Right lobe of liver (tissue), 6 donors: ENCODE measurements at regions not wholly inside any gene's neighbourhood (a gene's known extent, or its start where the extent isn't known, plus 50 kb on each side); places are given as distances from the start of the nearest gene placed in this dataset.

Experiments used
- ATAC-seq, 4 donors: fragments of 200-7000 bp; cut with Tn5 transposase; one replicate each; pipeline ENCODE4 v1.9.1; 2020; ENCODE audit warnings: mild to moderate bottlenecking in 4 of 4, moderate library complexity in 4 of 4
- DNase-seq, 3 donors: peaks; one replicate each; pipeline ENCODE4 v3.0.0-alpha.2; 2020
- H3K27ac ChIP-seq, 3 donors: fragments of 200-600 bp; one replicate each; pipeline ENCODE4 v1.8.0; 2022
- H3K27me3 ChIP-seq, 2 donors: fragments of 200-600 bp; one replicate each; pipeline ENCODE4 v1.8.0; 2022
- H3K36me3 ChIP-seq, 4 donors: fragments of 200-600 bp; sonication (generic) in 1 of 4; one replicate each; pipeline versions ENCODE4 v1.5.1 to v1.8.0; 2017 to 2022; ENCODE audit warnings: control low read depth in 1 of 4
- H3K4me1 ChIP-seq, 4 donors: fragments of 200-600 bp; sonication (generic) in 1 of 4; one replicate each; pipeline versions ENCODE4 v1.5.1 to v1.8.0; 2017 to 2022; ENCODE audit warnings: control low read depth in 1 of 4
- H3K4me3 ChIP-seq, 3 donors: fragments of 200-600 bp; one replicate each; pipeline ENCODE4 v1.8.0; 2022
- H3K9me3 ChIP-seq, 4 donors: fragments of 200-600 bp; sonication (generic) in 1 of 4; one replicate each; pipeline versions ENCODE4 v1.5.1 to v1.8.0; 2017 to 2022; ENCODE audit warnings: control low read depth in 1 of 4
- POLR2A ChIP-seq: fragments of 450-650 bp; IDR thresholded peaks from one replicate; pipeline ENCODE4 v1.6.1; 2017; ENCODE audit warnings: antibody characterized with exemption, mild to moderate bottlenecking
- WGBS: methylation state at CpG from one replicate; pipeline ENCODE4 v1.1.6; 2018; ENCODE audit warnings: low coverage, low lambda C conversion rate; ENCODE audit not compliant: insufficient coverage; ENCODE audit errors: missing lambda C conversion rate; 5-methylcytosine and 5-hydroxymethylcytosine counted together
- intact Hi-C, 2 donors: fragments of 100-400 bp; cut with DNase I; formaldehyde crosslinking; loops; one replicate each; pipeline versions ENCODE4 v1.11.2 to v1.14.1; 2022
- TF ChIP-seq, protein P1 (sequence below), 4 donors: fragments of 200-600 bp in 3 of 4; fragments of 450-650 bp in 1 of 4; IDR thresholded peaks; one replicate each; pipeline versions ENCODE4 v1.5.1 to v1.8.0; 2016 to 2022; ENCODE audit warnings: antibody characterized with exemption in 4 of 4, mild to moderate bottlenecking in 2 of 4
- donor health status: DM: no; HTN: yes; CAD: no.
- donor health status: DM: no; HTN: no; CAD: no.
- donor health status: DM: no; HTN: no; CAD: no.
- donor health status: DM: no; HTN: yes; CAD: no.
- donor health status: DM: no; HTN: yes; CAD: no.

DNA sequence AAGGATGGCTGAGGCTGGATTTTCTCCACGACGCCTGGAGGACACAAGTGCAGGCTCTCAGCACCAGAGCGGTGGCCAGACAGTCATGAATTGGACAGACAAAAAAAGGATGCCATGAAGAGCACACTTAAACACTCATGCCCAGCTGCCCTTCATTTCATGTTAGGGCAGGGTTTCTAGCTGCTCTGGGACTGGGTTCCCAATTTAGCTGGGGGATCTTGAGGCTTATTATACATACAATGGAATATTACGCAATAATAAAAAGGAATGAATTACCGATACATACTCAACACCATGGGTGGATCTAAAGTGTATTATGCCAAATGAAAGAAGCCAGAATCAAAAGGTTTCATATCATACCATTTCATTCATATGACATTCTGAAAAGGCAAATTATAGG, 512.1 kb upstream of the LRRC4C start:
- Histone ChIP-seq H3K4me1 (no peaks in the 10 kb centered on the region), H3K27ac (no peak overlapping the region), H3K27me3 (no peaks in the 10 kb centered on the region), H3K4me3 (no peak overlapping the region), H3K9me3 (no peaks in the 10 kb centered on the region), H3K36me3 (no peaks in the 10 kb centered on the region)
- ATAC-seq = no peak
- TF ChIP-seq, protein P1, sequence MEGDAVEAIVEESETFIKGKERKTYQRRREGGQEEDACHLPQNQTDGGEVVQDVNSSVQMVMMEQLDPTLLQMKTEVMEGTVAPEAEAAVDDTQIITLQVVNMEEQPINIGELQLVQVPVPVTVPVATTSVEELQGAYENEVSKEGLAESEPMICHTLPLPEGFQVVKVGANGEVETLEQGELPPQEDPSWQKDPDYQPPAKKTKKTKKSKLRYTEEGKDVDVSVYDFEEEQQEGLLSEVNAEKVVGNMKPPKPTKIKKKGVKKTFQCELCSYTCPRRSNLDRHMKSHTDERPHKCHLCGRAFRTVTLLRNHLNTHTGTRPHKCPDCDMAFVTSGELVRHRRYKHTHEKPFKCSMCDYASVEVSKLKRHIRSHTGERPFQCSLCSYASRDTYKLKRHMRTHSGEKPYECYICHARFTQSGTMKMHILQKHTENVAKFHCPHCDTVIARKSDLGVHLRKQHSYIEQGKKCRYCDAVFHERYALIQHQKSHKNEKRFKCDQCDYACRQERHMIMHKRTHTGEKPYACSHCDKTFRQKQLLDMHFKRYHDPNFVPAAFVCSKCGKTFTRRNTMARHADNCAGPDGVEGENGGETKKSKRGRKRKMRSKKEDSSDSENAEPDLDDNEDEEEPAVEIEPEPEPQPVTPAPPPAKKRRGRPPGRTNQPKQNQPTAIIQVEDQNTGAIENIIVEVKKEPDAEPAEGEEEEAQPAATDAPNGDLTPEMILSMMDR (IDR thresholded peaks at IDR 0.05) = no peak
- no peak for TF ChIP-seq POLR2A
- intact Hi-C loops = no loop called here
- DNase-seq = no peak
- WGBS = 60% methylated on average over 5 of the region's 5 CpGs

DNA sequence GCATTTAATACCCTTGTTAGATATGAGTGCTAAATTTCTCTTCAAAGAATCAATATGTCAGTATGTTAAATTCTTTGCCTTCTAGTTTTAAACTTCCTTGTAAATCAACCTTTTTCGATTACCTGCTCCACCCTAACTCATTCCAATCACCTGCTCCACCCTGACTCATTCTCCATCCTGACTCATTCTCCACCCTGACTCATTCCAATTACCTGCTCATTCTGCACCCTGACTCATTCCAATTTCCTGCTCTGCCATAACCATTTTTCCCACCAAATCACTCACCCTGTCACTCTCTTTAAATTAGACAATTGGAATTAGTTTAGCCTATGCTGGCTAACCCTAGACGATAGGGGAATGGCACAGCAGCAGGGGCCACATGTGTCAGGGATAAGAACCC, 519.5 kb upstream of the LRRC4C start:
- no peak for ATAC-seq
- WGBS = 63% methylated on average over 2 of the region's 2 CpGs

DNA sequence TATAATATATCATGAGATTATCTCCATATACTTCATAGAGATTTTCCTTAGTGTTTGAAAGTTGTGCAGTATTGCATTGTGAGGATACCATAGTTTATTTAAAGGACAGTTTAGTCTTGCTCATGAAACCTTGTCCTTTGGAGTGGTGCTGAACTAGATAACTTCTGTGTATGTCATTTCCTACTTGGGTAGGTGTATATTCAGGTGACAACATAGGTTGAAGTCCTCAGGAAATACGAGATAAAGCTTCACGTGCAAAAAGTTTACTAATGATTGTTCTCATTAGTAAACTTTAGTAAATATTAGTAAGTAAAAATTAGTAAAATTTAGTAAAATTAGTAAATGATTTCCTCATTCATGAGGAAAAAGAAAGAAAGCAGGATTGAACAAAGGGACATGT, 521.3 kb upstream of the LRRC4C start:
- intact Hi-C loops = no loop called here
- Histone ChIP-seq H3K27ac (no peak overlapping the region), H3K4me1 (no peaks in the 10 kb centered on the region), H3K9me3 (no peaks in the 10 kb centered on the region), H3K27me3 (no peaks in the 10 kb centered on the region), H3K36me3 (no peaks in the 10 kb centered on the region), H3K4me3 (no peak overlapping the region)
- DNase-seq = no peak
- WGBS = 44% methylated on average over 2 of the region's 2 CpGs
- TF ChIP-seq POLR2A = no peak
- TF ChIP-seq, protein P1 (IDR thresholded peaks at IDR 0.05) = no peak
- no peak for ATAC-seq

More for the DNA sequence above, 519.5 kb upstream of the LRRC4C start:
- TF ChIP-seq, protein P1 (IDR thresholded peaks at IDR 0.05) = no peak
- TF ChIP-seq POLR2A = no peak
- Histone ChIP-seq H3K4me3 (no peak overlapping the region), H3K36me3 (no peaks in the 10 kb centered on the region), H3K9me3 (no peaks in the 10 kb centered on the region), H3K27ac (no peak overlapping the region), H3K27me3 (no peaks in the 10 kb centered on the region), H3K4me1 (no peaks in the 10 kb centered on the region)
- intact Hi-C loops = no loop called here
- DNase-seq = no peak

DNA sequence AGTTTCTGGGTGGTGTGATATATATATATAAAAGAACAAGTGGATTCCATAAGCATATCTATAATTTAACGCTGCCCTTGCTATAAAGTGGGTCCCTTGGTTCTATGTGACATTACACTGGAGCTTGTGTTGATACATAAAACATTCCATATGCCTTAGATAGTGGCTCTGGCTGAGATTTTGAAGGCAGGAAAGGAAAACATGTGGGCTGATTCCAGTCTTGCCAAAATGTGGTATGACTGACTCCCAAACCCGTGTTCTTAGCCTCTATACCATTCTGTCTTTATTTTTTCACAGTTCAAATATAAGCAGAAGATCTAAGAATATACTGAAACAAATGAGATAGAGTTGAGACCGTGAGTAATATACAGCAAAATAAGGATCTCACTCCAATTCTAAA, 522.8 kb upstream of the LRRC4C start:
- Histone ChIP-seq H3K4me3 (no peak overlapping the region), H3K27me3 (no peaks in the 10 kb centered on the region), H3K9me3 (no peaks in the 10 kb centered on the region), H3K4me1 (no peaks in the 10 kb centered on the region), H3K36me3 (no peaks in the 10 kb centered on the region), H3K27ac (no peak overlapping the region)
- intact Hi-C loops = no loop called here
- DNase-seq = no peak
- 43% methylated on average over 3 of the region's 3 CpGs for WGBS
- TF ChIP-seq POLR2A = no peak
- TF ChIP-seq, protein P1 (IDR thresholded peaks at IDR 0.05) = no peak
- no peak for ATAC-seq

DNA sequence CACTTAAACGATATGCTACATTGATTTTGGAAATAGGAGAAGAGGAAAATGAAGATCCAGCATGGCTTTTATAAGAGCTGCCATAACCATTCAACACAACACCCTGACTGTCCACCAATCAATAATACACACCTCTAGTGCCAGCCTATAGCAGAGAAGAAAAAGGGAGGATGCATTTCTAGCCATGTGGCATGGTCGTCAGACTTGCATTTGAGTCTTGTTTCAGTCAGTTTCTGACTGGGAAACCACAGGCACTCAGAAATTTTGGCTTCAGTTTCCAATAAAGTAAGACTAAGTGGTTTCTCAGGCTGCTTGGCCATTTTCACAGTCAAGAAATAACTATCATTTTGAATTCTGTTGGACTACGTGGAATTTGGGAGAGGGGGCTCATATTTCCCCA, 523.5 kb upstream of the LRRC4C start:
- no peak overlapping the region for H3K4me3 ChIP-seq
- no peaks in the 10 kb centered on the region for H3K9me3 ChIP-seq
- H3K36me3 ChIP-seq = no peaks in the 10 kb centered on the region
- DNase-seq (no peak), ATAC-seq (no peak)
- no peak overlapping the region for H3K27ac ChIP-seq
- no peaks in the 10 kb centered on the region for H3K27me3 ChIP-seq
- intact Hi-C loops = no loop called here
- H3K4me1 ChIP-seq = no peaks in the 10 kb centered on the region
- TF ChIP-seq POLR2A = no peak
- TF ChIP-seq, protein P1 (IDR thresholded peaks at IDR 0.05) = no peak
- WGBS = 18% methylated on average over 3 of the region's 3 CpGs
